ENCODE measurements at regions not wholly inside any gene's neighbourhood (a gene's known extent, or its start where the extent isn't known, plus 50 kb on each side); places are given as distances from the start of the nearest gene placed in this dataset.
"Not testable (repeated sequence)": the region's sequence is repeated elsewhere in the genome, so short reads cannot be mapped to it uniquely, and the experiment has no call there.

DNA sequence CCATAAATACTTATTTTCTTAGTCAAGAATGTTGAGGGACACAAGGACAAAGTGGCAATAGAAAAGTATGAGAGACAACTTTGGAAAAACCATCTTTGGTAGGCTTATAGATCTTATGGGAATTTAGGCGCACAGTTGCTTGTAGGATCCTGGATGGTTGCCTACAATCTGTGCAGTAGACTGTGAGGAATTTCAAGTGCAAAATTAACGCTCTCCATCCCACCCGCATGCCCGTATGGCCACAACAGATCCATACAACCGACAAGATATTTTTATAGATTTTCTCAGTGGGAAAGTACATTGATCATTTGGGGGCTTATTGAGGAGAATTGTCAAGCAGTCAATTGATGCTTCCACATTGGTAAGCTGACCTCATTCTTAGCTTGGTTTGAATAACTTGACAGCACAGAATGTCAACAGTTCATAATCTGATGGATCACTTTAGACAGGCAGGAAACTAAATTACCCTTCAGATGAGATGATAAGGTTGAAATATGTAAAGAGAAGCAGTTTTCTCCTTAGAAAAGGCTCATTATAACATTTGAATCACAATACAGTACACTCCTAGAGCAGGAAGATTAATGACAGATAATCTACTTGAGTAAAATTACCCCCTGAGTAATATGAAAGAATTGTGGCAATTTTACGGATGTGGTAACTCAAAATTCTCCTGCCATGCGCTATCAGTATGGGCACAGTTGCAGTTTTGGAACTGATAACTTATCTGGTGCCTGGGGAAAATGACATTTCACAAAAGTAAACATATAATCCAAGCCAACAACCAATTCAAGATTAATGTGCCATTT is 479.7 kb downstream of the KIF20B start:
- no peak for DNase-seq (ENCODE audit: low spot score)

DNA sequence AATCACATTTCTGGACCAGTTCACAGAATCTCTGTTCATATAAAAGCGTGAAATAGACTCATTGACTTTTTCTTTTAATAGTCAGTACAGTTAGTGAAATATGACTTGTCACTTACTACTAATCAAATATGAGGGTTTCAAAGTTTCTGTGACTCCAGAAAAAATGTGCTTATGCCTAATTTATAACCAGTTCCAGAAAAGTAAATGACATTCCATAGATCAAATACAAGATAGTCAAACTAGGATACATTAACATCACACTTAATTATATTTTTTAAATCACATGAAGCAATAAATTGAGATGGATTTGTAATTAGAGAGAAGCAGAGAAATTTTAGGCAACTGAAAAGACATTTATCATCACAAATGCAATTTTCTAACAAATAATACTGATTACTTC is 491.4 kb downstream of the KIF20B start:
- DNase-seq (ENCODE audit: low spot score) = no peak

DNA sequence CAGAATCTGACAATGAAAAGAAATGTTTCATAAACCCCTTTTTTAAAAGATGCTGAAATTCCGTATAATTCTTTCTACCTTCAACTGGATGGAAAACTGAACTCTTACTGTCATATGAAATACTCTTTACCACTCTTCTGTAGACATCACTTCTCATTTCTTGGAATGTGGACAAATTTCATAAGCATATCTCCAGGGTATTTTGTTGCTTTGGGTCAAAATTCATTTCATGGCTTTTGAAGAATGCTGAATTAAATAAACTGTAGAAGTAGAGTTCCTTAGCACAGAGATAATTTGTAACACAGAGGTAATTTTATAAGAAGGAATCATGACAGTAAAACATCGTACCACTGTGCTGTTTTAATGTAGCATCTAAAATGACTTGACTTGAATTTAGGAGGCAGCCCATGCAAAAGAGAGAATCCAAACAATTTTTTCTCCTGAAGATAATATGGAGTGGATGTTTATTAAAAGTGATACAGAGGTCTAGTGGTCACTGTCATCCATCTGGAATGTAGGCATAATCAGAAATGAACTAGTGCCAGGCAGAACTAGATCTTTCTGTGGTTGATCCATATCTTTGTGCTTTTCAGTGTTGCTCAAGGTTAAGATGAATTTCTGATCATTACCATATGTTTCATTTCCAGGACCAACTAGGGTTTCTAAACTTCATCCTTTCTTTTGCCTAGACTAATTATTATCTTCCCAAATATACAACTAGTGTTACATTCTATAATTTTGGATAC is 492.0 kb downstream of the KIF20B start:
- no peak for DNase-seq (ENCODE audit: low spot score)

DNA sequence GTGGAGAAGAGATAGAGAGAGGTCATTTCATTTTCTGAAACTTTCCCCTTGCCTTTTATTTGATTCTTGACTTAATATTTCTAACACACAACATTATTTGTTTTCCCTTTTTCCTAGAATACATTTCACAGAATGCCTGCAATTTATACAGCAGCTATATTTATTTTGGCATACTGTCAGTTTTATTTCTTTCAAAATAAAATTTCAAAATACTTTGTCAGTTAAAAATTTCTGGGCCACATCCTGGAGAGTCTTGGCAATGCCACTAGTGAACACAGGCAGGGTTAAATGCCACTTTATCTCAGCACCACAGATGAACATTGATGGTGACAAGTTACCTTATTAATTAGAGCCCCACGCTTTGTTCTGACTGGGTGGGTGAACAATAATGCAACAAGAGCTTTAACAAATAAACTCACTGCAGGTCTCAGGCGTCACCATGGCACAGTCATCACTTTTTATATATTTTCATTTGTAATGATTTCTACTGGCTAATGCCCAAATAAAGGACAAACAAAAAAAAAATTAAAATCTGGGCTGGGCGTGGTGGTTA is 494.0 kb downstream of the KIF20B start:
- no peak for DNase-seq (ENCODE audit: low spot score)

DNA sequence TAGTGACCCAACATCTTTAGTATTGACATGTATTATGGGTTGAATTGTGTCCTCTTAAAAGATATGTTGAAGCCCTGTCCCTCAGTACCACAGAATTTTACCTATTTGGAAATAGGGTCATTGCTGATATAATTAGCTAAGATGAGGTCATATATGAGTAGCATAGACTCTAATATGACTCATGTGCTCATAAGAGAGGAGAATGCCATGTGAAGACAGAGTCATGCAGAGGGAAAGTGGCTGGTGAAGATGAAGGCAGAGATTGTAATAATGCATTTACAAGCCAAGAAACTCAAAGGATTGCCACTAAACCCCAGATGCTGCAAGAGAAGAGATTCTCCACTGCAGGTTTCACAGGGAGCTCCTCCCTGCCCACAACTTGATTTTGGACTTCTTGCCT is 496.4 kb downstream of the KIF20B start:
- no peak for DNase-seq (ENCODE audit: low spot score)

DNA sequence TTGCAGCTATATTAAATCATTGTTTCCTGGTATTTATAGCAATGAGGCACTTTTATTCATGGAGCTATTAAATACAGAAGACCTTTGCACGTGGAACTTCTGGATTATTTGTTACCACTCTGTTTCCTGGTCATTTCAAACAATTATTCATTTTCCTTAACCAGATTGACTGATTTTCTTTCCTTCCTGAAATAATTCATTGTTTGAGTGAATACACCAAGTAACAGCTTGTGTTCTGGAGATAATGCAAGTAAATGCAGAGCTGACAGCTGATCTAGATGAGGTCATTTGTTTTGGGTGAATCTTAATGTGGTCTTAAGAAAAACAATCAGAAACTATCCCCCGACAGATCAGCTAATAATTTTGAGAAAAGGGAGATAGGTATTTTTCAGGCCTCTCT is 497.7 kb downstream of the KIF20B start:
- no peak for DNase-seq (ENCODE audit: low spot score)

DNA sequence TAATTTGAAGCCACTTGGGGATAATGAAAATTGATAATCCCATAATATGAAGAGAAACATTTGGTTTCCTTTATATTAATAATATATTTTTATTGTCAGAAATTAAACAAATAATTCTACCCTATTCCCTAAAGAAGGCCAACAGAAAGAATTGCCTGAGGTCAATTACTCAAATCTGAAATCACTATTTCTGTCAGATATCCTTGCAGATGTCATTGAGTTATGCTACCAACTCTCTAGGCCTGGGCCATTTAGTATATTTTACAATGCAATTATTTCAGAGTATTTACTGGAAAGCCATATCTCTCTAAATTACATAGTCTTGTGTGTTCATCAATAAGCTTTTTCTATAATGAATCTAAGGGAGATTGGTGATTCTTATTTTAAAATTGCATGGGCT is 498.1 kb downstream of the KIF20B start:
- DNase-seq (ENCODE audit: low spot score) = no peak

DNA sequence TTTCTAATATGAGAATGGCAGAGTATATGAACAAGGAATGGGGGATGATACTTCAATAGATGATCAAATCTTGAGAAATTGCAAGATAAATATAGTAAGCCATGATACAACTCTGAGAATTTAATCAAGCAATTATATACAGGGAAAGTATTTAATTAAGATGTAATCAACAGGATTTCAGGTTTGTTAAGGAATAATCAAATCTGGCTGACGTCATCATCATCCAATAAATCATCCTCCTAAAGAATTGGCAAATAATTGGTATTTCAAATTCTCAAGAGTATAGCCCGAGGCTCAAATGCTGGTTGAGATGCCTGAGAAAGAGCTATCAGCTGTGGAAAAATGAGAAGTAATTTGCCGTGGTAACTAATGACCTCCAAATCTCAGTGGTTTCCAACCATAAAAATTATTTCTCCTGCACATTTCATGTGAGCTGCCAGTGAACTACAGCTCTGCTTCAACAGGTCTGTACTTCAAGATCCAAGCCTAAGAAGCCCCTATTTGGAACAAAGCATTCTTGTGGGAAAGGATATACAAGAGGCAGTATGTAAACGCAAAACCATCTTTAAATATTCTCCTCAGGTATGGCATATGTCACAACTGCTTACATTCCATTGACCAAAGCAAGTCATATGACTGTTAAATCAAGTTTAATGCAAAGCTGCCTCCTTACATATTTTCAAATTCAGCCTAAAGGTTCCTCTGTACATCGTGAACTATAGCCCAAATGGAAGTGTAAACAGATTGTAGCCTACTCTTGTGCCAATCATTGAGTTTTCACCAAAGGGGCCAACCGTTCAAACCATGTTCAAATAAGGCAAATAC is 503.0 kb downstream of the KIF20B start:
- DNase-seq (ENCODE audit: low spot score) = no peak

DNA sequence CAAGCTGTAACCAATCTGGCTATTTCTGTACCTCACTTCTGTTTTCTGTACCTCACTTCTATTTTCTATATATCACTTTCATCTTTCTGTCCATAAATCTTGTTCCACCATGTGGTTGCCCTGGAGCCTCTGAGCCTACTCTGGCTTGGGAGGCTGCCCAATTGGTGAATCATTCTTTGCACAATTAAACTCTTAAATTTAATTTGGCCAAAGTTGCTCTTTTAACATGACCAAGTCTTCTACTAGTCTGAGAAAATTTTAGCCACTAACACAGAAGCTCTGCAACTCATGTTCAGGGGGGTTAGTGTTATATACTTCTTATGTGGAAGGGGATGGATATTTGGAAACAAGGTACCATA is 503.5 kb downstream of the KIF20B start:
- no peak for DNase-seq (ENCODE audit: low spot score)

DNA sequence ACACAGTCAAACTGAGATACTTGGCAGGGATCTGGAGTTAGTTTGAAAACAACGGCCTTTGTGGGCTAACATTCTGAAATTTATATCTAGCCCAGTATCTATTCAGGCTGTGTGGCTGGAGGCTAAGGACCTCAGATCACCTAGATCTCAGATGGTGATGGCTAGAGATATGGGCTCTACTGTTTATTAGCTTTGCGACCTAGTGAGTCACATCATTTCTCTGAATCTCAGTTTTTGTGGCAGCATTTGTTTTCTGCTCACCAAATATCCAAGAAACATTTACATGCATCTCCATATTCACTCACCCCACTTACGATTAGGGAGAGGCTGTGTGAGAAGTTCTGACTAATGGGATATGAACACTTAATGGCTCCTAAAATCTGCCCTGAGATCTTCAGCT is 503.9 kb downstream of the KIF20B start:
- no peak for DNase-seq (ENCODE audit: low spot score)

DNA sequence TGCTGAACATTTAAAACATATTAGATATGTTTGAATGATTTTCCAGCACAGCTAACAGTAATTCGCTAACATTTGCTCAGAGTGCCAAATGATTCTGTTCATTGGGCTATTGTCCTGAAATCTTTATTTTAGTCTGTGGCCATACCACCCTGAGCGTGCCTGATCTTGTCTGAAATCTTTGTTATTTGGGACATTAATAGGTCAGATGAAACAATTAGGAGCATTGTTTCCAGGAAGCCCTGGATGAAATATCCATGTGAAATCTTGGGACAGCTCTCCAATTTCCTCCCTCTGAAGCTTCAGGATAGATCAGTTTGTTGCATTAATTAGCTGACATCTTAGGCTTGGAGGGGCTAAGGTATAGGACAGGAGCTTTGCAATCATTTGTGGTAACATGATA is 512.0 kb downstream of the KIF20B start:
- DNase-seq (ENCODE audit: low spot score) = no peak

DNA sequence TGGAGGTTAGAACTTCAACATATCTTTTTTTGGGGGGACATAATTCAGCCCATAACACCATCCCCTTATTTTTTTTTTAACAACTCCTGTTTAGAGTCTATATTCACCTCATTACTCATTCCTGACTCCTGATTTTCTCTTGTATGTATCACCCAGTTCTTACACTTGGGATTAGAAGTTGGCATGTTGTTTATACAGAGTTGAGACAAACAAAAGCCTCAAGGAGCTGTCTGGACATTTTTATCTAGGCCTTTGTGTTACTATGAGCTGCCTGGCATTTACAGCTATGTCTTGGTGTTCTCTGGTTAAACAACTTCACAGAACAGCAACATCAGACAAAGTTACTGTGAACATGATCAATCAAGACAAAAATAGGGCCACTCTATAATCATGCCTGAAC is 517.5 kb downstream of the KIF20B start:
- DNase-seq (ENCODE audit: low spot score) = no peak

DNA sequence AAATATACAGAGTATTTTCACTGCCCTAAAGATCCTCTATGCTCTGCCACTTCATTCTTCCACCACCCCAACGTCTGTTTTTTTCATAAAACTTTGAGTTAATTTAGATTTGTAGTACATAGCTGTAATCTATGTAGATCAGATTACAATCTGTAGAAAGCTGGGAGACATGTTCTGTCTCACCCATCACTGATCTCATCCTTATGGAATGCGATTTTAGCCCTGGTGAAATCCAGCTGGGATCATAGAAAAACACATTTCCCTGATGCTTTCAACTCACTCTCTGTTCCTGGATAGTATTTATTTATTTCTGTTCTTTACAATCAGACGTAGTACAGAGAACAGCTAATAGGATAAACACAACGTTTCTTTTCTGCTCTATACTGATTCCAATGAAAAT is 521.0 kb downstream of the KIF20B start:
- DNase-seq (ENCODE audit: low spot score) = no peak

DNA sequence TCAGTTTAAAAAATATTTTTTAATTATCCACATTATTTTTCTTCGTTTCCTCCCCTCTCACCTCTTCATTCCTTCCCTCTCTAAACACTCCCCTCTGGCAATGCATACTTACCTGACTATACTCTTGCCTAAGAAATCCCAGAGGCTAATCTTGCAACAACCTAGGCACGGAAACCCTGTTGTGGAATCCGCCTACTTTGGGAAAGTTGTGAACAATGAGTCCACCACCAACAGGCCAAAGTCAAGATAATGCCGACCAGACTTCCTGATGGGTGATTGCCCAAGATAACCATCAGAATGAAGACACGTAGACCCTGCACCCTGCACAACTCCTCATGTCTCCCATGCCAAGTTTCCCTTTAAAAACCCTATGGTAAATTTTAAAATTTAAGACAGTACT is 521.5 kb downstream of the KIF20B start:
- no peak for DNase-seq (ENCODE audit: low spot score)

DNA sequence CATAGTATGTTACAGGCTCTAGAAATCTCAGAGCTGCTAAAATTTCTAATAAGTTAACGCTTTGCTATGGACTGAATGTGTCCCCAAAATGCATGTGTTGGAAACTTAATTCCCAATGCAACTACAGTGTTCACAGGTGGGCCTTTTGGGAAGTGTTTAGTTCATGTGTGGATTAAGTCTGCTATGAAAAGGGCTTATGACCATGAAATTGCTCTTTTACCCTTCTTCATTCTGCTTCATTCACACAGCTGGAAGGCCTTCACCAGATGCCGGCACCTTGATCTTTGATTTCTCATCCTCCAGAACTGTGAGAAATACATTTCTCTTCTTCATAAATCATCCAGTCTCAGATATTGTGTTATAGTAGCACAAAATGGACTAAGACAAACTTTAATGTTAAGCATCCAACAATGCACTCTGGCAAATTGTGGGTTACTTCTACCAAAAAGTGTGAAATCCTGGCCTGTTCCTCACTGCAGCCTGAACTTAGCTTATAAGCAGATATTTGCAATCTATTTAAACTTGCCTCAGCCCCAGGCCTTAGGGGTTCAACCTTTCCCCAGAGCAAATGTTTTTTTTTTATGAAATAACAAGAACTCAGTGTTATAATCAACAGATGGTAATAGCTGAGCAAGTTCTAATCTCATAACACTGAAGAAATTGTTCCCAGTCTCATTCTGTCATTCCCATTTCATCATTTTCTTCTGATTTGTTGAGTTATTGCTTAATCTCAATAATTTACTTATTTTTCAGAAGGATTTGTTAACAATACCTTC is 523.6 kb downstream of the KIF20B start:
- no peak for DNase-seq (ENCODE audit: low spot score)

DNA sequence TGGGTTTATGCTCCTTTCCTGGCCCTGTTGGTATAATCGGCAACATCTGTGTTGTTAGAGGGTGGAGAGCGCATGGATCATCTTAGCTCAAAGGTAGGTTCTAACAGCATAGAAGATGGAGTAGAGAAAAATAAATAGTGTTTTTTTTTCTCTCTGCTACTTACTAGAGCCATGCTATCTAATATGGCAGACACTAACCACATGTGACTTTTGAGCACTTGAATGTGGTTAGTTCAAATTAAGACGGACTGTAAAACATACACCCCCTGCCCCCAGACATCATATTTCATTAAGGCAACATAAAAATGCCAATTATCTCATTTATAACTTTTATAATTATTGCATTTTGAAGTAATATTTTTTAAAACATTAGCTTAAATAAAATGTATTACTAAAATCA is 525.1 kb downstream of the KIF20B start:
- no peak for DNase-seq (ENCODE audit: low spot score)

DNA sequence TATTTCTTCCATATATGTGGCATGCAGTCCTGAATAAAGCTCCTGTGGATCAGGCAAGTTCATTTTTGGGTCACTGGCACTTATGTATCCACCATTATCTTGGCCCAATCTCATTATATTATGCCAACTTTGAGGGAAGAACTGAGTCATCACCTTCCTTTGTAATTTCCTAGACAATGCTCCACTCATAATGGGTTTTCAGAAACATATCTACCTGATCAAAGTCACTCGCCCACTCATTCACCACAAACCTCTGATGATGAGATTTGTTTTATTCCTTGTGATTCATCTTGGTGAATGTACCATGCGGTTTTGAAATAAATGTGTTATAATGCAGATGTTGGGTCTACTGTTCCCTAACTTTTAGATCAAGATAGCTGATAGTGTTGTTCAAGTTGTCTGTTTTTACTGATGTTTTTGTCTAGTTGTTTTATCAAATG is 525.8 kb downstream of the KIF20B start:
- DNase-seq (ENCODE audit: low spot score) = no peak

DNA sequence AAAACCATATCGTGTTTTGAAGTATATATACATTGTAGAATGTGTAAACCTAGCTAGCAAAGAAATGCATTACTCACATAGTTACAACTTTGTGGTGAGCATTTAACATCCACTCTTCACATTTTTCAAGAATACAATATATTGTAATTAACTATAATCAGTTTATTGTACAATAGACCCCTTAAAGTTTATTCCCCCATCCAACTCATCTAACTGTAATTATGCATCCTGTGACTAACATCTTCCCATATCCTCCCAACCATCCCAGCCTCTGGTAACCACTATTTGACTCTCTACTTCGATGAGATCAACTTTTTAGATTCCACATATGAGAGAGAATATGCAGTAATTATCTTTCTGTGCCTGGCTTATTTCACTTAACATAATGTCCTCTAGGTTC is 526.4 kb downstream of the KIF20B start:
- no peak for DNase-seq (ENCODE audit: low spot score)

DNA sequence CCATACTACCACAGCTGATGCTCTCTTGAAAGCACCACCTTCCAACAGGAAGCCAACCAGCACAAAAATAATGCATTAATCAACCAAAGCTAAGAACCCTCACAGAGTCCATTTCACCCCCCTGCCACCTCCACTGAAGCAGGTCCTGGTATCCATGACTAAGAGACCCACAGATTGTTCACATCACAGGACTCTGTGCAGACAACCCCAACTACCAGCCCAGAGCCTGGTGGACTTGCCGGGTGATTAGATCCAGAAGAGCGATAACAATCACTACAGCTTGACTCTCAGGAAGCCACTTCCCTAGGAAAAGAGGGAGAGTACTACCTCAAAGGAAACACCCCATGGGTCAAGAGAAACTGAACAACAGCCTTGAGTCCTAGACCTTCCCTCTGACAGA is 528.1 kb downstream of the KIF20B start:
- no peak for DNase-seq (ENCODE audit: low spot score)

DNA sequence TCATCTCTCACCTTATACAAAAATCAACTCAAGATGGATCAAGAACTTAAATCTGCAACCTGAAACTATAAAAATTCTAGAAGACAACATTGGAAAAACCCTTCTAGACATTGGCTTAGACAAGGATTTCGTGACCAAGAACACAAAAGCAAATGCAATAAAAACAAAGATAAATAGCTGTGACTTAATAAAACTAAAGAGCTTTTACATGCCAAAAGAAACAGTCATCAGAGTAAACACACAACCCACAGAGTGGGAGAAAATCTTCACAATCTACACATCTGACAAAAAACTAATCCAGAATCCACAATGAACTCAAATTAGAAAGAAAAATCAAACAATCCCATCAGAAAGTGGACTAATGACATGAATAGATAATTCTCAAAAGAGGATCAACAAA is 532.4 kb downstream of the KIF20B start:
- not testable (repeated sequence) for DNase-seq (ENCODE audit: low spot score)

DNA sequence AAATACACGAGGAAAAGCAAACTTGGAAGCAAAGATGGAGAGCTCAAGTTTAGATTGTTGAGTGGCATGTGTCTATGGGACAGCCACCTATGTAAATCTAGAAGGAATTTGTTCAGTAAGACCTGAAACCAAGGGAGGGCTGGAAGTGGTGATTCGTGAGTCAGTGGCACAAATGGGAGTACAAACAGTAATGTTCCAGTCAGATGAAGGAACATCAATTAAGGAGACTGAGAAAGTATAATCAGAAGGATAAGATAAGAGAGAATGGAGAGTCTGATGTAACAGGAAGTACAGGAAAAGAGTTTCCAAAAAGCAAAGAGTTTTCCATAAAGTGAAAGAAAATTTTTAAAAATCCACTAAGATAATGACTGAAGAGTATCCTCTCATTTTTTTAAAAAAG is 544.2 kb downstream of the KIF20B start:
- no peak for DNase-seq (ENCODE audit: low spot score)

DNA sequence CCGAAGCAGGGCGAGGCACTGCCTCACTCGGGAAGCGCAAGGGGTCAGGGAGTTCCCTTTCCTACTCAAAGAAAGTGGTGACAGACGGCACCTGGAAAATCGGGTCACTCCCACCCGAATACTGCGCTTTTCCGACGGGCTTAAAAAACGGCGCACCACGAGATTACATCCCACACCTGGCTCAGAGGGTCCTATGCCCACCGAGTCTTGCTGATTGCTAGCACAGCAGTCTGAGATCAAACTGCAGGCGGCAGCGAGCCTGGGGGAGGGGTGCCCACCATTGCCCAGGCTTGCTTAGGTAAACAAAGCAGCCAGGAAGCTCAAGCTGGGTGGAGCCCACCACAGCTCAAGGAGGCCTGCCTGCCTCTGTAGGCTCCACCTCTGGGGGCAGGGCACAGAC is 549.4 kb downstream of the KIF20B start:
- DNase-seq (ENCODE audit: low spot score) = not testable (repeated sequence)

Measured in AG08395 (cell line).